Mesothelial cell of epicardium (in vitro differentiated cells): ENCODE measurements at regions not wholly inside any gene's neighbourhood (a gene's known extent, or its start where the extent isn't known, plus 50 kb on each side); places are given as distances from the start of the nearest gene placed in this dataset.
"Not testable (repeated sequence)": the region's sequence is repeated elsewhere in the genome, so short reads cannot be mapped to it uniquely, and the experiment has no call there.

ENCODE experiments used
- DNase-seq, 2 experiments: peaks; one replicate each; pipeline ENCODE4 v3.0.0; 2021; ENCODE audit warnings: low spot score in 2 of 2; ENCODE audit not compliant: unreplicated experiment in 2 of 2
- H3K27ac Mint-ChIP-seq: 2 replicates; pipeline ENCODE4 v1.8.0; 2021; ENCODE audit warnings: mixed read lengths
- H3K27me3 Mint-ChIP-seq: 2 replicates; pipeline ENCODE4 v1.8.0; 2021; ENCODE audit warnings: low read depth, mixed read lengths
- H3K36me3 Mint-ChIP-seq: 2 replicates; pipeline ENCODE4 v1.8.0; 2021; ENCODE audit warnings: mixed read lengths
- H3K4me1 Mint-ChIP-seq: 2 replicates; pipeline ENCODE4 v1.8.0; 2021; ENCODE audit warnings: mixed read lengths
- H3K4me3 Mint-ChIP-seq: 2 replicates; pipeline ENCODE4 v1.8.0; 2021; ENCODE audit warnings: mild to moderate bottlenecking, moderate library complexity, mixed read lengths
- H3K9me3 Mint-ChIP-seq: 2 replicates; pipeline ENCODE4 v1.8.0; 2021; ENCODE audit warnings: mixed read lengths
- CTCF ChIP-seq: fragments of 200-600 bp; sonication (generic); IDR thresholded peaks from one replicate; pipeline ENCODE4 v1.5.0; 2021; ENCODE audit warnings: antibody characterized with exemption; ENCODE audit not compliant: unreplicated experiment

DNA sequence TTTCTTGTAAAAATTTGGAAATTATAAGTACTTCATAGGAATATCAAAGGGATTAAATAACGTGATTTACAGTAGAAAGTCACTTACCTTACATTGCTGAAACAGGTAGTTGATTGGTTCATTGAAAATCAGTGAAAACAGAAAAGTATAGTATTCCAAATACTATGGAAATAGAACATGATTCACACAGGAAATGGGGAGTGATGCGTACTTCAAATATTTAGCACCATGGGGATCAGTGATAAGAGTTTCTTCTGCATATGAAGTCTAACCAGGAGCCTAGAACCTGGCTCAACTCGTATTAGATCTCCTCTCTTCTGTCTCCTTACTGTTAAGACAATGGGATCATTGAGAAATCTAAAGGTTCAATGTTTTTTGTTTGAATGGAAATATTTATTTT lies 133.3 kb downstream of the FAM174A start:
- H3K36me3 Mint-ChIP-seq, result peaks cover 2% of the 10 kb centered on the region
- no peak overlapping the region for H3K27ac Mint-ChIP-seq
- H3K9me3 Mint-ChIP-seq, result peaks cover 6% of the 10 kb centered on the region
- H3K4me3 Mint-ChIP-seq, result no peak overlapping the region
- peaks cover under 1% of the 10 kb centered on the region for H3K4me1 Mint-ChIP-seq
- no peak for DNase-seq
- no peaks in the 10 kb centered on the region for H3K27me3 Mint-ChIP-seq
- TF ChIP-seq CTCF, result no peak

GRCh38 chr5:100676817-100677631 lies 141.8 kb downstream of the FAM174A start:
- Mint-ChIP-seq H3K27ac (no peak overlapping the region), H3K36me3 (no peaks in the 10 kb centered on the region), H3K27me3 (no peaks in the 10 kb centered on the region), H3K9me3 (peaks cover 19% of the 10 kb centered on the region), H3K4me3 (no peak overlapping the region), H3K4me1 (peaks cover 8% of the 10 kb centered on the region)
- no peak for TF ChIP-seq CTCF
- no peak for DNase-seq

- DNase-seq, result no peak
- Mint-ChIP-seq H3K27me3 (no peaks in the 10 kb centered on the region), H3K4me3 (no peak overlapping the region), H3K27ac (no peak overlapping the region), H3K36me3 (peaks cover 7% of the 10 kb centered on the region), H3K9me3 (peaks cover 40% of the 10 kb centered on the region), H3K4me1 (no peaks in the 10 kb centered on the region)
- TF ChIP-seq CTCF, result no peak
Measured at GRCh38 chr5:100682625-100683024, 147.5 kb downstream of the FAM174A start.

GRCh38 chr5:100683881-100684280 lies 148.7 kb downstream of the FAM174A start:
- peaks cover 7% of the 10 kb centered on the region for H3K36me3 Mint-ChIP-seq
- no peak overlapping the region for H3K27ac Mint-ChIP-seq
- no peak for DNase-seq
- no peak for TF ChIP-seq CTCF
- H3K4me1 Mint-ChIP-seq, result no peaks in the 10 kb centered on the region
- H3K27me3 Mint-ChIP-seq, result no peaks in the 10 kb centered on the region
- H3K4me3 Mint-ChIP-seq, result no peak overlapping the region
- H3K9me3 Mint-ChIP-seq, result peaks cover 40% of the 10 kb centered on the region

DNA sequence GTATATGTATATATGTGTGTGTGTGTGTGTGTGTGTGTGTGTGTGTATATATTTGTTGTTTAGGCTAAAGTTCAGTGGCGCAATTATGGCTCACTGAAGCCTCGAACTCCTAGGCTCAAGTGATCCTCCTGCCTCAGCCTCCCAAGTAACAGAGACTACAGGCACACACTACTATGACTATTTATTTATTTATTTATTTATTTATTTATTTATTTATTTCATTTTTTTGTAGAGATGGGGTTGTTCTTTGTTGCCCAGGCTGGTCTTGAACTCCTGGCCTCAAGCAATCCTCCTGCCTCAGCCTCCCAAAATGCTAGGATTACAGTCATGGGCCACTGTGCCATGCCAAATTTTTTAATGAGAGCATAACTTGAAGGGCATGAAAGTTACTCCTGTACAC lies 149.9 kb downstream of the FAM174A start:
- peaks cover 36% of the 10 kb centered on the region for H3K9me3 Mint-ChIP-seq
- H3K27me3 Mint-ChIP-seq, H3K36me3 Mint-ChIP-seq, H3K4me3 Mint-ChIP-seq, H3K27ac Mint-ChIP-seq, H3K4me1 Mint-ChIP-seq, DNase-seq: not testable (repeated sequence)

DNA sequence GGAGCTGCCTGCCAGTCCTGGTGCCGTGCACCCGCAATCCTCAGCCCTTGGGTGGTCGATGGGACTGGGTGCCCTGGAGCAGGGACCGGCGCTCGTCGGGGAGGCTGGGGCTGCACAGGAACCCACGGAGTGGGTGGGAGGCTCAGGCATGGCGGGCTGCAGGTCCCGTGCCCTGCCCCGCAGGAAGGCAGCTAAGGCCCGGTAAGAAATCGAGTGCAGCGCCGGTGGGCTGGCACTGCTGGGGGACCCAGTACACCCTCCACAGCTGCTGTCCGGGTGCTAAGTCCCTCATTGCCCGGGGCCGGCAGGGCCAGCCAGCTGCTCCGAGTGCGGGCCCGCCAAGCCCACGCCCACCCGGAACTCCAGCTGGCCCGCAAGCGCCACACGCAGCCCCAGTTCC lies 153.7 kb downstream of the FAM174A start:
- not testable (repeated sequence) for H3K27me3 Mint-ChIP-seq, H3K36me3 Mint-ChIP-seq, H3K9me3 Mint-ChIP-seq, H3K4me3 Mint-ChIP-seq, H3K27ac Mint-ChIP-seq, H3K4me1 Mint-ChIP-seq, DNase-seq
